Smooth muscle cell (in vitro differentiated cells): ENCODE measurements at regions not wholly inside any gene's neighbourhood (a gene's known extent, or its start where the extent isn't known, plus 50 kb on each side); places are given as distances from the start of the nearest gene placed in this dataset.

Experiments
- DNase-seq: peaks from one replicate; lab custom pipeline; 2025; ENCODE audit not compliant: unreplicated experiment; lab: John Stamatoyannopoulos, UW
- H2AFZ ChIP-seq: fragments of 200-600 bp; sonication (generic); 2 replicates; pipeline ENCODE4 v1.6.0; 2016; ENCODE audit warnings: antibody characterized with exemption, low read depth, mild to moderate bottlenecking
- H3F3A ChIP-seq: fragments of 200-600 bp; sonication (generic); 2 replicates; pipeline ENCODE4 v1.6.0; 2017; ENCODE audit warnings: antibody characterized with exemption, low read depth
- H3K27ac ChIP-seq: fragments of 200-600 bp; sonication (generic); 2 replicates; pipeline ENCODE4 v1.5.1; 2016; ENCODE audit warnings: low read depth, mild to moderate bottlenecking
- H3K27me3 ChIP-seq: fragments of 200-600 bp; sonication (generic); 2 replicates; pipeline ENCODE4 v1.6.1; 2016; ENCODE audit warnings: low read depth, mild to moderate bottlenecking
- H3K36me3 ChIP-seq: fragments of 200-600 bp; sonication (generic); 2 replicates; pipeline ENCODE4 v1.5.1; 2016; ENCODE audit warnings: low read depth
- H3K4me1 ChIP-seq: fragments of 200-600 bp; sonication (generic); 2 replicates; pipeline ENCODE4 v1.5.1; 2016; ENCODE audit warnings: low read depth
- H3K4me2 ChIP-seq: fragments of 200-600 bp; sonication (generic); 2 replicates; pipeline ENCODE4 v1.6.0; 2016; ENCODE audit warnings: mild to moderate bottlenecking
- H3K4me3 ChIP-seq: fragments of 200-600 bp; sonication (generic); 2 replicates; pipeline ENCODE4 v1.5.1; 2016; ENCODE audit warnings: mild to moderate bottlenecking
- H3K79me2 ChIP-seq: fragments of 200-600 bp; sonication (generic); 2 replicates; pipeline ENCODE4 v1.6.0; 2016; ENCODE audit warnings: low read depth, mild to moderate bottlenecking
- H3K9ac ChIP-seq: fragments of 200-600 bp; sonication (generic); 2 replicates; pipeline ENCODE4 v1.6.0; 2016; ENCODE audit warnings: low read depth
- H3K9me3 ChIP-seq: fragments of 200-600 bp; sonication (generic); replicated peaks from 2 replicates; pipeline ENCODE4 v1.5.1; 2016; ENCODE audit warnings: low read depth
- H4K20me1 ChIP-seq: fragments of 200-600 bp; sonication (generic); 2 replicates; pipeline ENCODE4 v1.6.0; 2016; ENCODE audit warnings: low read depth
- CTCF ChIP-seq: fragments of 200-600 bp; sonication (generic); IDR thresholded peaks from 2 replicates; pipeline ENCODE4 v1.5.1; 2017; ENCODE audit warnings: borderline replicate concordance, mild to moderate bottlenecking, antibody characterized with exemption; ENCODE audit not compliant: insufficient read depth, poor library complexity, severe bottlenecking
- WGBS: methylation state at CpG from one replicate; pipeline ENCODE4 v1.1.7; 2016; ENCODE audit warnings: low lambda C conversion rate; 5-methylcytosine and 5-hydroxymethylcytosine counted together

GRCh38 chr20:48198929-48199451, 413.7 kb upstream of the SULF2 start:
- Histone ChIP-seq H3K4me3 (no peak overlapping the region), H2AFZ (no peak overlapping the region), H3K79me2 (no peaks in the 10 kb centered on the region), H3K27me3 (no peaks in the 10 kb centered on the region), H3F3A (no peaks in the 10 kb centered on the region), H3K4me2 (peak overlapping the region; percentile 3), H3K27ac (no peak overlapping the region), H3K36me3 (no peaks in the 10 kb centered on the region), H3K9me3 (no peaks in the 10 kb centered on the region), H4K20me1 (no peaks in the 10 kb centered on the region), H3K9ac (no peak overlapping the region), H3K4me1 (no peaks in the 10 kb centered on the region)
- DNase-seq: no peak
- no peak for TF ChIP-seq CTCF
- 47% methylated on average over 8 of the region's 8 CpGs for WGBS

- H3K9ac ChIP-seq: no peak overlapping the region
- TF ChIP-seq CTCF: no peak
- H2AFZ ChIP-seq: no peak overlapping the region
- H3F3A ChIP-seq: no peaks in the 10 kb centered on the region
- H3K27ac ChIP-seq: no peak overlapping the region
- H3K4me3 ChIP-seq: no peak overlapping the region
- H3K4me1 ChIP-seq: no peaks in the 10 kb centered on the region
- no peak overlapping the region for H3K4me2 ChIP-seq
- WGBS: 68% methylated on average over 14 of the region's 14 CpGs
- no peaks in the 10 kb centered on the region for H4K20me1 ChIP-seq
- H3K36me3 ChIP-seq: no peaks in the 10 kb centered on the region
- no peaks in the 10 kb centered on the region for H3K9me3 ChIP-seq
- H3K27me3 ChIP-seq: no peaks in the 10 kb centered on the region
- no peak for DNase-seq
- H3K79me2 ChIP-seq: no peaks in the 10 kb centered on the region
Measured at GRCh38 chr20:48197066-48197465, 411.8 kb upstream of the SULF2 start.

GRCh38 chr20:48196486-48196885, 411.2 kb upstream of the SULF2 start:
- H3K4me2 ChIP-seq: no peak overlapping the region

More at GRCh38 chr20:48196486-48196885, 411.2 kb upstream of the SULF2 start:
- Histone ChIP-seq H3F3A (no peaks in the 10 kb centered on the region), H3K79me2 (no peaks in the 10 kb centered on the region), H2AFZ (no peak overlapping the region), H3K27me3 (no peaks in the 10 kb centered on the region), H3K36me3 (no peaks in the 10 kb centered on the region), H3K9ac (no peak overlapping the region), H3K9me3 (no peaks in the 10 kb centered on the region), H3K27ac (no peak overlapping the region), H3K4me3 (no peak overlapping the region), H3K4me1 (no peaks in the 10 kb centered on the region), H4K20me1 (no peaks in the 10 kb centered on the region)
- no peak for DNase-seq
- TF ChIP-seq CTCF: no peak
- 80% methylated on average over 10 of the region's 10 CpGs for WGBS
